ENCODE measurements at regions not wholly inside any gene's neighbourhood (a gene's known extent, or its start where the extent isn't known, plus 50 kb on each side); places are given as distances from the start of the nearest gene placed in this dataset.

DNA sequence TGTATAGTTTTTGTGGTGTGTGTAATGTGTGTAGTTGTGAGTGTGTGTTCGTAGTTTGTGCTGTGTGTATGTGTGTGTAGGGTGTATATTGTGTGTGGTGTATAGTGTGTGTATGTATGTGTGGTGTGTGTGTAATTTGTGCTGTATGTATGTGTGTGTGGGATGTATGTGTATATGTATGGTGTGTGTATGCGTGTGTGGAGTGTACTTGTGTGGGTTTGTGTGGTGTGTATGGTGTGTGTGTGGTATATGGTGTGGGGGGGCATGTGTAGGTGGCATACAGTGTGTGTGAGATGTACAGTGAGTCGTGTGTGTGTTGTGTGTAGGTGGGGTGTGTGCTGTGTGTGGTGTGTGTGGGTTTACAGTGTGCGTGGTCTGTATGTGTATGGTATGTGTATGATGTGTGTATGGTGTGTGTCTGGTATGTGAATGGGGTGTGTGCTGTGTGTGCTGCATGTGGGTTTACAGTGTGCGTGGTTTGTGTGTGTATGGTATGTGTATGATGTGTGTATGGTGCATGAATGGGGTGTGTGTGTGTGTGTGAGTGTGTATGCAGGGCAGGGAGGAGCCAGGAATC is 125.2 kb downstream of the GADD45G start:
- DNase-seq: no peak

DNA sequence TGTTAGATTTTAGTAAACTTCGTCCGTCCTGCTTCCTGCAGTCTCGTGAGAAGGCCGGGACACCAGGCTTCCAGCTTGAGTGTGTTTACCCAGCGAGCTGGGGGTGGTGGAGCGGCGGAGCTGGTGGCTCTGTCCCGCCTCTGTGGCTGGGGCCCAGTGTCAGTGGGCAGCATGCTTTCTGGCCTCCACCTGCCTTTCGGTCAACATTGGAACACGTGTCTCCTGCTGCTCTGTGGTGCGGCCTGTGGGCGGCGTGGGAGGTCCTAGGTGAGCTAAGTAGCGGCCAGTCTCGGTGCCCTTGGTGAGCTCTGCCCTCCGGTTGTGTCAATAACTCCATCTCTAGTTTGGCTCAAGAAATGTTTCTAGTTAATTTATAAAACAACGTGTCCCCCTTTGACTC is 125.9 kb downstream of the GADD45G start:
- DNase-seq: no peak

DNA sequence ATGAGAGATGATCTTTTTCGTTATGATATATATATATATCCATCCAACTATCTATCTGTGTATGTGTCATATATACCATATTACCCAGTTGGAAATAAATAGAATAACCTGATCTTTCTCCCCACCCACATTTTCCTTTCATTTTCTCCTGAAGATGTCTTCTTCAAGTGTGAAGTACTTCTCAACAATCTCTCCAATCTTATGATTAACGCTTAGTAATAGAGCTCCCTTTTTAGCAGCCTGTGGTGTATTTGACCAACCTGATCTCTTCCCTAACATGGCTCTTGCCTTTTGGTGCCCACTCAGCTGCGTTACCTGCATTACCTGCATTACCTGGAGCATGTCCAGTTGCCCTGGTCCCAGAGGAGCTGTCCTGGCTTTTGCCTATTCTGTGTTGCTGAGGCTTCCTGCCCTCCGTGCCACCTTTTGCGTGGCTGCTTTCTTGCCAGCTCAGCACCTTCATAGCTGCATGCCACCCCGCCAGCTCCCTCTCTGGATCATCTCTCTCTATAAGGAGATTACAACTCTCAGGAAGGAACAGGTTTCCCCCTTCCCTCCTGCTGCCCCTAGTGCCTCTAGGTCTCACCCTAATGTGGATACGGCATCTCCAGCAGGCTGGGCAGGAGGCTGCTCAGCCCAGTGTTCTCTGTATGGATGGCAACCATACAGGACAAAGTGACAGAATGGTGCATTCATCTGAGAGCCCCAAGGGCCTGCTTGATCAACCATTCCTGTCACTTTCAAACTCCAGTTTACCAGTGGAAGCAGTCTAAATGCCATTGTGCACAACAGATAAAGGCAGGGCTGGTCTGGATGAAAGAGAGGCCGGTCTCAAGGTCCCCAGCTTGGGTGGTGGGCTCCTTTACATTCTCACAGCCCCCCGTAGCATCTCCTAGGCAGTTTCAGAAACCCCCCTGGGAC is 126.7 kb downstream of the GADD45G start:
- DNase-seq: no peak

DNA sequence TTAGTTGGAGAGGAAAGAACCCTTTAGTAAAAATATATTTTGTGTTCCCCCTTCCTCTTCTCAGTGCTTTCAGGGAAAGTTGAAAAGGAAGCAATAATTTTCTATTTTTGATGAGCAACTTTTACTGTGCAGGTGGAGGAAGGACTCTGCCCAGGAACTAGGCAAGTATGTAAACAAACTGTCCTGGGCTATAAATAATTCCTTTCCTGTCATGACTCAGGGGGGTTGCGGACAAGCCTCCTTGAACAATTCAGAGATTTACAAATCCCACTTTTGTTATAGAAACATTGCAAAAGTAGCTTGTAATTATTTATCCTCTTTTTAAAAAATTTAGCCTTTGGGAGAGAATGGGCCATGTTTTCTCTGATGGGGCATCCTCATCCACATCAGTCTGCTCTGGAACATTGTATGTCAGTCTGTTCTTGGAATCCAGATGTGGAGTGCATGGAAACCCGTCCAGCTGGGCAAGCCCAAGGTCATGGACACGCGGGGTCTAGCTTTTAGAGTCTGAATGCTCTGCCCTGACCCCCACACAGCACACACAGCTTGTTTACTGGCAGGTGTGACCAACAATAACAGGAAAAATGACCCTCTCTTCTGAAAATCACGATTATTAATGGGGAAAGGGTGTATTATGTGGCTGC is 127.6 kb downstream of the GADD45G start:
- no peak for DNase-seq

DNA sequence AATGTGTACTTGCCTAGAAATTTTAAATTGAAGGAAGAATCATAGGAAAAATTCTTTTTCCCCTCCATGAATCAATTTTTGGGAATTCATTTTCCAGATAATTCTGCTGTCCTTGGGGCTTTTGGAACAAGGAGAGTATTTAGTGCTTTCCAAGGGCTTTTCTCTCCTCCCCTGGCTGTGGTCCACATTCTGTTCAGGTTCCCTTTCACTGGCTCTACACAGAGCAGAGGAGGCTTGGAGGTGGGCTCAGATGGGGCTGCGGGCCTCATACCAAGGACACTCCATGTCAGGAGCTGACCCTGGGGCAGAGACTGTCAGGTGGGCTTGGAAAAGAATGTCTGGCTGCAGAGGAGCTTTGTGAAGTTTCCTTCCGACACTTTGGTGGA is 128.1 kb downstream of the GADD45G start:
- DNase-seq: no peak

DNA sequence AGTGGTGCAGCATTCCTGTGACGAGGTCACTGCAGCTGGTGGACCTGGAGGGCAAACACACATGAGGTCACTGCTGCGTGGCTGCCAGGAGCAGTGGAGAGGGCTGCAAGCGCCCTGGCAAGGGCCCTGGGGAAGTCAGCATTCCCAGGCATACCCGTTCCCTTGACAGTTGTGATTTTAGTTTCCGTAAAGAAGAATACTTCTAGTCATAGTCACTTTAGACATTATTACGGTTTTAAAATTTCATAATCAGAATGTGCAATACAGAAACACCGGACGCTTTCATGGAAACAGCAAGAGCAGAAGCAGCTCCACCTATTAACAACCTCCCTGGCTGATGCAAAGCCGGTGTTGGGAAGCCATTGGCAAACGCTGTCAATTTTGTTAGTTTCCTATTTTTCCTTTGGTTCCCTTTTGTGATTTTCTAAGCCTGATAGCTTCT is 129.8 kb downstream of the GADD45G start:
- no peak for DNase-seq

DNA sequence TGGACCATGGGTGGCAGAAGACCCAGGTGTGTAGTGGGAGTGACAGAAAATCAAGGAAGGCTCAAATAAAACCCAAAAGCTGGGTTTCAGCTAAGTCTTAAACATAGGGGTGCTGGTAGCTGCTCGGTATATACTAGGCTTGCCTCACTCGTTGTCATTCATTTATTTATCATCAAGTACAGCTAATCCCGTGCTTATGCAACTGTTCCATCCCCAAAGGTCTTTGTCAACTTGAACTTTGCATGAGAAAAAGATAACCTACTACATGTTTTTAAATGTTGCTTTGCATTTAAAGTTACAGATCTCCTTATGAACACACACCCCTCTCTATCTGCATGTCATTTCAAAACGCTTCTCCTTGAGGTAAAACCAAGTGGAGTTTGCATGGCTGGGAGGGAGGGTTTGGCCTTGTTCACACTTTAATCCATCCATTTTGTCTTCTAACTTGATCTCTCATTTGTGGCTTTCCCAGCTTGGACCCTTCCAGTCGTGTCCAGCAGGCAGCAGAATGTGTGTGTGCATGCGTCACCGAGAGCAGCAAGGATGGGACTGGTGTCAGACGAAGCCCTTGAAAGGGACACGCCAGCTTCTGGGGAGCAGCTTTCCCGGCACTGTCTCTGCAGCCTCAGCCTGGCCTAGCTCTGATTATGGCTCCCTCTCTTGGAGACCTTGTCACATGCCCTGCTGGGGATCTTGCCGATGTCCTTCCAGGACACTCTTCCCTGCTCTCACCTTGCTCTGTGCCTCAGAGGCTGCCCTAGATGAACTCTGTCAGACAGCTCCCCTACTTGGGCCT is 133.5 kb downstream of the GADD45G start:
- no peak for DNase-seq

DNA sequence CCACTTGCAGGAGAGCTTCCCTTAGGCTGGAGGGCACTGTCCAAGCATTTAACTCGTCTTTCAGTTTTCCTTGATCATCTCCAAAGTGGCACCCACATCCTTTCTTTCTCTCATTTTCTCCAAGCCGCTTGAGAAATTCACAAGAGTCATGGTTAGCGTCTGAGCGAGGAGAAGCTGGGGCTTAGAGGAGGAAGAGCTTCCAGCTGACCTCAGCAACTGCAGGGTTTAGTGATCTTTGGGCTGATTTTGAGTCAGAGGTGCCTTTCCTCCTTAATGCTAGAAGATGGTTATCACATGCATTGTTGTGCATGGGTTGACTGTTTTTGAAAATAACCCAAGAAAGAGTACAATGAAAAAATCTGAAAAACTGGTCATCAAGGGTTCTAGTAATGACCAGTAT is 134.7 kb downstream of the GADD45G start:
- DNase-seq: no peak

DNA sequence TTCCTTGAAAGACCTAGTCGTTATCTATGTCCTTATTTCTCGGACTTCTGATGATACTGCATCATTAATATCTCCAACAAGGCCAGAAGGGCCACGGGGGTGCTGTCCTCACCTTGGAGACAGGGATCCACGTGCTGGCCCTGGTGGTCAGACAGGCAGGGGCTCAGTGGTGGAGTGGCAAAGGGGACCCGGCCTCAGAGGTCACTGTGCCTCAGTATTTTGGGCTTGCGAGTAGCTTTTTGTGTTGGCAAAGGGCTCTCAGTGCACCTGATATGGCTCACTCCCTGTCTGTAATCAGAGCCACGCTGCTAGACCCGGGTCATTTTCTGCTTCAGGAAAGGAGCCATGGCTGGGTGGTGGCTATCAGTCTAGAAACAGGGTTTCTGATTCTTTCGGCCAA is 135.1 kb downstream of the GADD45G start:
- DNase-seq: no peak

DNA sequence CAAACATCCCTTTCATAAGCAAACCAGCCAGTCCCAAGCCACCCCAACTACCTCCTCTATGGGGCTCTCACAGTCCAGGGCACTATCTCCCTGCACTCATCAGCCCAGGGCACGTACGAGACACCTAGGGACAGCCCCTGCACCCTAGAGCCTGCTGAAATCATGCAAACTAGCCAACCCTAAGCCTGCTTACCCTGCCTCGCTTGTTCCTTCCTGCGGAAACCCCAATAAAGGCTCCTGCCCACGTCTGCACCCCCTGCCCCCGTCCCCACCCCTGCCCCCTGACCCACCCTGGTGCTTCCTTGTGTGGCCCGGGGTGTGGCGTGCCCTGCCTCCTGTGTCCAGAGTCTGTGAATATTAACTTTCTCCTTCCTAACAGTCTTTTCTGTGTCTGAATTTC is 135.9 kb downstream of the GADD45G start:
- no peak for DNase-seq

DNA sequence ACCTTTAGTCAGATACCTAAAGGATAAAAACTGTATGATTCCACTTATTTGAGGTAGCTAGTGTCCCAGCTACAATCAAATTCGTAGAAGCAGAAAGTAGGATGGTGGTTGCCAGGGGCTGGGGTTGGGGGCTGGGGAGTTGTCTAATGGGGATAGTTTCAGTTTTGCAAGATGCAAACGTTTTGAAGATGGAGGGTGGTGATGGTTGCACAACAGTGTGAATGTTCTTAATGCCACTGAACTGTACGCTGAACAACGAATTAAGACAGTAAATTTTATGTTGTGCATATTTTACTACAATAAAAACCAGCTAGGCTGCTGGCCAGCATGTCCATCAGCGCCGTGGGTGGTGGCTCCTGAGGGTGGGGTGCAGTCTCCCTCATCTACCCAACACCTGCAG is 137.8 kb downstream of the GADD45G start:
- DNase-seq: no peak

DNA sequence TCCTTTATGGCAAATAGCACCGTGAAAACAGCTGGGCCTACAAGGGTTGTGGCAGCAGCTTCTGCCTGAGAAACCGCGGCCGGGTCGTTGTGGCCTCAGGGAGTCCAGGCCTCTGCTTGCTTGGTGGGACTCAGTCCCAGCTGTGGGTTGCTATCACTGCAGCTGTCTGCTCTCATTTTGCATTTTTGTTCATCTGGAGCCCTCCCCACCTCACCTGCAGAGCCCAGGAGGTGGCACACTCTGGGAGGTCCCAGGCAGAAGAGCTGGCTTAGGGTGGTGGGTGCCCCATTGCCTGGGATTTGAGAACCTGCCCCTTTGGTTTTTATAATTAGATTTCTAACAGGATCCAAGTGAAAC is 138.4 kb downstream of the GADD45G start:
- no peak for DNase-seq

DNA sequence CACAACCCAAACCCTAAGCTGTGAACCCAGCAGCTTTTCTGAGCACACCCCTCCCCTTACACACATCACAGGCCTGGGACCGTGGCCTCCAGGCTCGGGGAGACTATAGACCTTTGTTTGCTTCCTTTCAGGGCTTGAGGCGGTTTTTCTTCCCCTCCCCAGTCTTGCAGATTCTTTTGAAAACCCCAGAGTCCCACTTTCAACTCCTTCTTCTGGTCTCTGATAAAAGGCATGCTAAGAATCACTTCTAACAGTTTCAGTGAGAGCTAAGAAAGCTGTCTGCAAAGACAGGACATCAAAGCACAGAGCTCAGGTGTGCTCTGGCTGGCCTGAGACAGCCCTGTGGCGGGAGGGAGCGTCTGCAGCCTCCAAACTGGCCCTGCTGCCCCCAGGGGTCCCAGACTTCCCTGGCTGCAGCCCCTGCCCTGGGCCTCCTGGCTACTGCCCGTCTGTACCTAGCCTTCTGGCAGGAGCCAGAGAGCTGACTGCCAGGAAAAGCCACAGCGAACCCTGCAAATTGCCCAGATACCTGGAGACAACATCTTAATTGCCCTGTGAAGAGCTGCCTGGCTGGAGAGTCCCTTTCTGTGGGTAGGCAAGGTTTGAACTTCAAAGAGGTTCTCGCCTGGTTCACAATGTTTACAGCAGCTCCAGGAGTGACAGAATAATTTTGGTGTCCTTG is 138.9 kb downstream of the GADD45G start:
- DNase-seq: no peak

DNA sequence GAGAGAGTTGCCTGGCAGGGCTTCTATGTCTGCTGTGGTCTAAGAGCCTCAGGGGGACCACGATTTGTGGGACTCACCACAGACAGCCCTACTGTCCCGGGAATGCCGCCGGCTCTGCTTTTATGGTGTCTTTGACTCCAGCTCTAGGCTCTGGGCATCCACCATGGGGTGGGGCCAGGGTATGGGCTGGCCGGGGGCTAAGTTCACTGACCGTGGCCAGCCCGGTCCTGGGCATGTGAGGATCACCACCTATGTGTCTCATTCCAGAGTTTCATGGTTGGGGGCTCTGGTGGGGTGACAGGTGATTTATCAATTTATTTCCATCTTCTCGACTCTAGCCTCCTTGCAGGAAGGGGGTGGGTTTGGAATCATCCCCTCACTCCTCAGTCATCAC is 139.4 kb downstream of the GADD45G start:
- no peak for DNase-seq

DNA sequence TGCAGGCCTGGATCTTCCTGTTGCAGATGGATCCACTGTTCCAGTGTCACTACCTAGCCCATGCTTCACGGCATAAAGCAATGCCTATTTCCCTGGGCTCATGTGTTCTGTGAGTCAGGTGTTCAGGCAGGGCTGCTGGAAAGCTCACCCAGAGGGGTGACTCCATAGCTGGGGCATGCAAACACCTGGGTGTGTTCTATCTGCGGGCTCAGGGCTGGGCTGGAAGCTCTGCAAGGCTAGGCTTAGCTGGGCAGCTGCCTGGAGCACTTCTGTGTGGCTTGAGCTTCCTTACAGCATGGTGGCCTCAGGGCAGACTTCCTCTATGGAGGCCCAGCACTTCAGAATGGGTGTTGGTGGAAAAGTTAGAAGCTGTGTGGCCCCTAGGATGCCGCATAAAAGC is 139.9 kb downstream of the GADD45G start:
- no peak for DNase-seq

DNA sequence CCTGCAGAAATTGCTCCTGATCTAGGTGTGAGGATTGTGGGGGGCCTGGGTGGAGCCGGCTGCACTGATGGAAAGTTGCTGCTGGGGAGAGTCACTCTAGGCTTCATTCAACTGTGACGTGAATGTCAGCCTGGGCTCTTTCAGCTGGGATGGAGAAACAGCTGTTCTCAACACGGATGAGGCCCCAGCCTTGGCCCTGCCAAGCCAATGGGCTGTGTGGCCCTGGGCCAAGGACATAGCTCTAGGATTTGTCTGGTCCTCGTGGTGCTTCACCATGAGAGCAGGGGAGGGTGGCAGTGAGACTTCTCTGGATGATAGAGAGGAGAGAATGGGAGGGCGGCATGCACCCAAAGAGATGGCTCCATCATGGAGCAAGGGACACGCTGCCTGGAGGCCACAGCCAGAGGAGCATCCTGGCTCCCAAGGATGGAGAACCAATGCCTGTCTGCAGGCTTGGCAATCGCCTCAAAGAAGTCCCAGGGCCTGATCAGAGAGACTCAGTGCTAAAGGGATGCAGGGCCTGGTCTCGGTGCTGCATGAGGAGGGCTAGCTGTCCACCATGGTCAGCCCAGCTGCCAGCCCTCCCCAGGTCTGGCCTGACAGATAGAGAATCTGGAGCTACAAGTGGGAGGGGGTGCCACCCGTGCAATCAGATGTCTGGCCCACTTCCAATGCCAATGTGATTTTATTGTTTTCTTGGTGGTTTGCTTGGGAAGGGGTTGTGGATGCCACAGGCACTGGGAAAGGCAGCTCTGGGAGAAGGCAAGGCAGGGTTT is 141.0 kb downstream of the GADD45G start:
- DNase-seq: no peak

DNA sequence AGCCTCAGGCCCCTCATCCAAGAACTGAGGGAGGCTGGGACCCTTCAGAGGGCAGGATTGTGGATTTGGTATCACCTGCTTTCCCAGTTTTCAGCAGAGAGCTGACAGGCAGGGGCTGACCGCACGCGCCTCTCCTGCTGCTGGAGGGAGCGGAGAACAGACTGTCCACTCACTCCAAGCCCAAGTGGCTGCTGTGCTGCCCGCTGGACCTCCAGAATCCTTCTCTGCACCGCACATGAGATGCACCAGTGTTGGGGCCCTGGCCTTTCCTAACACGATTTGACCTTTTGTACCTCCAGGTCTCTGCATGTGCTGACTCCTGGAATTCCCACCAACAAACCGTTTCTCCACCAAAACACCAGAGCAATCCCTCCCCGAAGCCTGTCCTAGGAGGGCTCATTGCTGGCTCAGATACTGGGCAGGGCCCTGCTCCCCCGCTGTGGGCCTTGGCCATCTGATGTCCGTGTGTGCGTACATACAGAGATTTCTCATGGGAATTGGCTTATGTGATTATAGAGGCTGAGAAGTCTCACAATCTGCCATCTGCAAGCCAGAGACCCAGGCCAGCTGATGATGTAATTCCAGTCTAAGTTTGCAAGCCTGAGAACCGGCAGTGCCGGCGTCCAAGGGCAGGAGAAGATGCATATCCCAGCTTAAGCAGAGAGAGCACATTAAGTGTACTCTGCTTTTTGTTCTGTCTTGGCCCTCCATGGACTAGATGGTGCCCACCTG is 141.7 kb downstream of the GADD45G start:
- DNase-seq: no peak

DNA sequence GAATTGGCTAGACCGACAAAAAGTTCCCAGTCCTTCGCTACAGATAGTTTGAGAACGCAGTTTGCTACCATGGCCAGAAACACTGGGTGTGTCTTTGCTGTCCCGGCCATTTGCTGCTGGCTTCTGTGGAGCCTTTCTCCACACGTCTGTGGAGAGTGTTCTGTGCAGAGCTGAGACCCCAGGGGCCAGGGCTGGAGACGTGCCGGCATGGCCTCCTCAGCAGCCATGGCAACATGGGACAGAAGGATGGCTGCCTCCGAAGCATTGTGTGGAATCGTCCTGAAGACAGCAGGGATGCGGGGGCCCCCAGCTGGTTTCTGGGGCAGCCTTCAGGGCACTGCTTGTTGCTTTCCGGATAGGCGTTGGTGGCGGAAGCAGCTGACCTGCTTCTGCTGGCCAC is 142.8 kb downstream of the GADD45G start:
- no peak for DNase-seq

DNA sequence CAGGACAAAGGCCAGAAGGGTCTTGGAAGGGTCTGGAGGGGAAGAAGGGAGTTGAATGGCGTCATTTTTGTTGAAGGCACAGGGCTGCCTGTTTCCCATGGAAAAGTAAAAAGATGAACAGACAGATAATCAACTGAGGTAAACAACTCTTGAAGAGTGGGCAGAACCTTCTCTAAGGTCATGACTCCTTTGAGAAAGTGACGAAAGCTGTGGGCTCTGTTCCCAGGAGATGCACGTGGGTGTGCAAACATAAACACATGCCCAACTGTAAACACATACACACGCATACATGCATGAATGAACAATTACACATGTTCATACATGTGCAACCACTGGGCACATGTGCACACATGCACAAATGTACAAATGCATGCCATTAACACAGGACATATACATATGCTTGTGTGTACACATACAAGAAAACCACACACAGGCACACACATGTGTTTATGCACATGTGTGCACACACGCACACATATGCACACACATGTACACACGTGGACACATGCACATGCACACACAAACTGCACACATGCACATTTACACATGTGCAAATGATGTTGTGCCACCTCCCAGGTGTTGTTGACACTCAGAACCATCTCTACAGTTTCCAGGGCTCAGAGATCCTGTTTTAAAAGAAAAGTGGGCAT is 143.3 kb downstream of the GADD45G start:
- no peak for DNase-seq

DNA sequence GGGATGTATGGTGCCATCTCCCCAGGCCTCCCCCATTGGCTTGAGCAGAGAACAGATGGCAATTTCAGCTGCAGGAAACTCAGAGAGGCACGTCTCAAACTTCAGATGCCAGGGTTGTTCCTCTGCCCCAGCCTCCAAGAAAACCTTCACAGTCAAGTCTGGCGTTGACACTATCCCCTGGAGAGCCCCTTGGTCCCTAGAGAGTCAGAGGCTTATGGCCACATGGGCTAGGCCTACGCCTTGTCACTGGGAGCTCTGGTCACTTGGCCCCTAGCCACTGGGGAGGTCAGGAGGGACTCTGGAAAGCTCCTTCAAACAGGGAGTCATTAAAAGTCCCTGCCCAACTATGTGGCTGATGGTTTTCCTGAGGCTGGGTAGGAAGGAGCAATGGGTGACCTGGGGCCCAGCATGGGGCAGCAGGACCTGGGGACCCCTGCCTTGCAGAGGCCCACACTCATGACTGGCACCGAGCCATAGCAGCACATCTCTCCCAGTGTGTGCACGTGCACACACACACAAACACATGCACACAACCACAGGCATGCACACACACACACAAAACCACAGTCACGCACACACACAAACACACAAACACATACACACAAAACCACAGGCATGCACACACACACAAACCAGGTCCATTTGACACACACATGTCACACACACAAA is 144.2 kb downstream of the GADD45G start:
- no peak for DNase-seq
